Peyer's patch (tissue), 4 donors: ENCODE measurements at regions not wholly inside any gene's neighbourhood (a gene's known extent, or its start where the extent isn't known, plus 50 kb on each side); places are given as distances from the start of the nearest gene placed in this dataset.

Experiments used
- DNase-seq, 3 donors: peaks; one replicate each; pipeline ENCODE4 v3.0.0-alpha.2; 2017 to 2019
- H3K27ac ChIP-seq, 4 donors: fragments of 200-600 bp; sonication (generic); one replicate each; pipeline ENCODE4 v1.5.1; 2016 to 2019
- H3K27me3 ChIP-seq, 2 donors: fragments of 200-600 bp; sonication (generic); one replicate each; pipeline ENCODE4 v1.5.1; 2019
- H3K36me3 ChIP-seq, 3 donors: fragments of 200-600 bp; sonication (generic); one replicate each; pipeline ENCODE4 v1.5.1; 2016 to 2019
- H3K4me1 ChIP-seq, 4 donors: fragments of 200-600 bp; sonication (generic); one replicate each; pipeline ENCODE4 v1.5.1; 2016 to 2019
- H3K4me3 ChIP-seq, 4 donors: fragments of 200-600 bp; sonication (generic); 1 replicate in 3 of 4; 2 replicates in 1 of 4; pipeline ENCODE4 v1.5.1; 2016 to 2019; ENCODE audit warnings: mild to moderate bottlenecking in 1 of 4
- H3K9me3 ChIP-seq, 4 donors: fragments of 200-600 bp; sonication (generic); one replicate each; pipeline ENCODE4 v1.5.1; 2016 to 2019; ENCODE audit warnings: mild to moderate bottlenecking in 1 of 4
- POLR2A ChIP-seq, 2 donors: fragments of 450-650 bp; IDR thresholded peaks; one replicate each; pipeline ENCODE4 v1.5.1; 2017; ENCODE audit warnings: antibody characterized with exemption in 2 of 2, mild to moderate bottlenecking in 2 of 2, moderate library complexity in 2 of 2
- TF ChIP-seq, protein P1 (sequence below), 6 experiments: fragments of 450-650 bp in 4 of 6; fragments of 200-600 bp in 2 of 6; sonication (generic) in 1 of 6; IDR thresholded peaks; one replicate each; pipeline ENCODE4 v1.5.1; 2017 to 2019; ENCODE audit warnings: antibody characterized with exemption in 6 of 6, mild to moderate bottlenecking in 3 of 6, moderate library complexity in 1 of 6

- Histone ChIP-seq H3K4me1 (no peaks in the 10 kb centered on the region), H3K27ac (no peak overlapping the region), H3K36me3 (no peaks in the 10 kb centered on the region), H3K9me3 (no peaks in the 10 kb centered on the region), H3K4me3 (no peak overlapping the region), H3K27me3 (no peaks in the 10 kb centered on the region)
- no peak for DNase-seq
- no peak for TF ChIP-seq POLR2A (IDR thresholded peaks at IDR 0.05)
- TF ChIP-seq, protein P1, sequence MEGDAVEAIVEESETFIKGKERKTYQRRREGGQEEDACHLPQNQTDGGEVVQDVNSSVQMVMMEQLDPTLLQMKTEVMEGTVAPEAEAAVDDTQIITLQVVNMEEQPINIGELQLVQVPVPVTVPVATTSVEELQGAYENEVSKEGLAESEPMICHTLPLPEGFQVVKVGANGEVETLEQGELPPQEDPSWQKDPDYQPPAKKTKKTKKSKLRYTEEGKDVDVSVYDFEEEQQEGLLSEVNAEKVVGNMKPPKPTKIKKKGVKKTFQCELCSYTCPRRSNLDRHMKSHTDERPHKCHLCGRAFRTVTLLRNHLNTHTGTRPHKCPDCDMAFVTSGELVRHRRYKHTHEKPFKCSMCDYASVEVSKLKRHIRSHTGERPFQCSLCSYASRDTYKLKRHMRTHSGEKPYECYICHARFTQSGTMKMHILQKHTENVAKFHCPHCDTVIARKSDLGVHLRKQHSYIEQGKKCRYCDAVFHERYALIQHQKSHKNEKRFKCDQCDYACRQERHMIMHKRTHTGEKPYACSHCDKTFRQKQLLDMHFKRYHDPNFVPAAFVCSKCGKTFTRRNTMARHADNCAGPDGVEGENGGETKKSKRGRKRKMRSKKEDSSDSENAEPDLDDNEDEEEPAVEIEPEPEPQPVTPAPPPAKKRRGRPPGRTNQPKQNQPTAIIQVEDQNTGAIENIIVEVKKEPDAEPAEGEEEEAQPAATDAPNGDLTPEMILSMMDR (IDR thresholded peaks at IDR 0.05) = no peak
Measured at GRCh38 chr11:25776238-25776637, 555.7 kb upstream of the ANO3 start.

DNA sequence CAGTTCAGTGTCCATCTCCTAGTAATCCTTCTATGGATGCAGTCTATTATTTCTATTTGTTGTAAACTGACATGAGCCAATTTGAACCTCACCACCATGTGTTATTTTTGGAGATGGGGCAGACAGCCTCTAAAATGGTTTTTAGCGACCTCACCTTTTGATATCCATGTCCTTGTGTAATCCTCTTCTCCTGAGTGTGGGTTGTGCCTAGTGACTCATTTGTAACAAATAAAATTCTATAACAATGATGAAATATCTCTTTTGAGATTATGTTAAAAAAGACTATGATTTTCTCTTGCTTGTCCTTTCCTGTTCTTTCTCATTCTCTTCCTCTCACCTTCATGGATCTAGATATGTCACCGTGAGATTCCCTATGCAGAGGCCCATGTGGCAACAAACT lies 554.6 kb upstream of the ANO3 start:
- no peak for DNase-seq
- Histone ChIP-seq H3K27me3 (no peaks in the 10 kb centered on the region), H3K4me1 (no peaks in the 10 kb centered on the region), H3K36me3 (no peaks in the 10 kb centered on the region), H3K27ac (no peak overlapping the region), H3K4me3 (no peak overlapping the region), H3K9me3 (no peaks in the 10 kb centered on the region)
- no peak for TF ChIP-seq POLR2A (IDR thresholded peaks at IDR 0.05)
- TF ChIP-seq, protein P1 (IDR thresholded peaks at IDR 0.05) = no peak

- H3K4me1 ChIP-seq = no peaks in the 10 kb centered on the region
- no peaks in the 10 kb centered on the region for H3K9me3 ChIP-seq
- no peaks in the 10 kb centered on the region for H3K27me3 ChIP-seq
- TF ChIP-seq, protein P1 (IDR thresholded peaks at IDR 0.05) = no peak
- TF ChIP-seq POLR2A (IDR thresholded peaks at IDR 0.05) = no peak
- H3K4me3 ChIP-seq = no peak overlapping the region
- no peaks in the 10 kb centered on the region for H3K36me3 ChIP-seq
- DNase-seq = no peak
- H3K27ac ChIP-seq = no peak overlapping the region
Measured at GRCh38 chr11:25779033-25779432, 552.9 kb upstream of the ANO3 start.

DNA sequence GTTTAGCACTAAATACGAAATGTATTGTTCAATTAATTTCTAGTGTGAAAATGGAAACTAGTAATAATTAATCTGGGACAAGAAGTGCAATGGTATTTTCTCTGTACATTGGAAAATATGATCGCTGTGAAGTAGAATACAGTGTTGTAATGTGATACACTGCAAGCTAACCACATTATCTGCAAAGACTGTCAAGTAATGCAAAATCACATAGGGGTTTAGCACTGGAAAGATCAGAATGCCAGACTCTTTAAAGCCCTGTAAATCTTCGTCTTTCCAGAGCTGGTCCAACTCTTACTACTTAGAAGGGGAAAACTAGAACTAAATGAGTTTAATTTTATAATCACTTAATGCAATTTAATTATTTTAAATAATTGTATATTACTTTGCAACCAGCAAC lies 544.5 kb upstream of the ANO3 start:
- H3K27me3 ChIP-seq = no peaks in the 10 kb centered on the region
- no peaks in the 10 kb centered on the region for H3K4me1 ChIP-seq
- H3K9me3 ChIP-seq = no peaks in the 10 kb centered on the region
- H3K4me3 ChIP-seq = no peak overlapping the region
- H3K36me3 ChIP-seq = no peaks in the 10 kb centered on the region
- no peak overlapping the region for H3K27ac ChIP-seq
- TF ChIP-seq, protein P1 (IDR thresholded peaks at IDR 0.05) = no peak
- TF ChIP-seq POLR2A (IDR thresholded peaks at IDR 0.05) = no peak
- DNase-seq = no peak

GRCh38 chr11:25790396-25790795 lies 541.5 kb upstream of the ANO3 start:
- H3K4me1 ChIP-seq = no peaks in the 10 kb centered on the region
- no peak for DNase-seq
- H3K4me3 ChIP-seq = no peak overlapping the region
- H3K27ac ChIP-seq = no peak overlapping the region
- H3K36me3 ChIP-seq = no peaks in the 10 kb centered on the region
- H3K27me3 ChIP-seq = no peaks in the 10 kb centered on the region
- no peak for TF ChIP-seq POLR2A (IDR thresholded peaks at IDR 0.05)
- TF ChIP-seq, protein P1 (IDR thresholded peaks at IDR 0.05) = no peak
- no peaks in the 10 kb centered on the region for H3K9me3 ChIP-seq

- H3K36me3 ChIP-seq = no peaks in the 10 kb centered on the region
- no peak for TF ChIP-seq POLR2A (IDR thresholded peaks at IDR 0.05)
- TF ChIP-seq, protein P1 (IDR thresholded peaks at IDR 0.05) = no peak
- no peak overlapping the region for H3K27ac ChIP-seq
- no peaks in the 10 kb centered on the region for H3K4me1 ChIP-seq
- H3K4me3 ChIP-seq = no peak overlapping the region
- no peaks in the 10 kb centered on the region for H3K27me3 ChIP-seq
- H3K9me3 ChIP-seq = no peaks in the 10 kb centered on the region
- DNase-seq = no peak
Measured at GRCh38 chr11:25793637-25794036, 538.3 kb upstream of the ANO3 start.
